GM23338 (cell line): ENCODE measurements at regions not wholly inside any gene's neighbourhood (a gene's known extent, or its start where the extent isn't known, plus 50 kb on each side); places are given as distances from the start of the nearest gene placed in this dataset.

Source experiments
- ATAC-seq: fragments of 200-7000 bp; cut with Tn5 transposase; 3 replicates; pipeline ENCODE4 v1.9.1; 2020
- DNase-seq: peaks from one replicate; pipeline ENCODE4 v3.0.0-alpha.2; 2015; ENCODE audit warnings: low spot score
- H2AFZ ChIP-seq: fragments of 200-600 bp; sonication (generic); 2 replicates; pipeline ENCODE4 v1.8.0; 2016; ENCODE audit warnings: antibody characterized with exemption, mild to moderate bottlenecking, moderate library complexity
- H3F3A ChIP-seq: fragments of 200-600 bp; sonication (generic); replicated peaks from 2 replicates; pipeline ENCODE4 v1.8.0; 2017; ENCODE audit warnings: antibody characterized with exemption, mixed run types, low read depth
- H3K27ac ChIP-seq: fragments of 200-600 bp; sonication (generic); 2 replicates; pipeline ENCODE4 v1.6.1; 2016; ENCODE audit warnings: low read depth
- H3K27me3 ChIP-seq: fragments of 200-600 bp; sonication (generic); 2 replicates; pipeline ENCODE4 v1.8.0; 2016; ENCODE audit warnings: mild to moderate bottlenecking, mixed run types, moderate library complexity; ENCODE audit not compliant: insufficient read depth
- H3K36me3 ChIP-seq: fragments of 200-600 bp; sonication (generic); 2 replicates; pipeline ENCODE4 v1.8.0; 2016; ENCODE audit warnings: mild to moderate bottlenecking; ENCODE audit not compliant: insufficient read depth
- H3K4me1 ChIP-seq: fragments of 200-600 bp; sonication (generic); 2 replicates; pipeline ENCODE4 v1.8.0; 2016; ENCODE audit warnings: mild to moderate bottlenecking, moderate library complexity; ENCODE audit not compliant: insufficient read depth
- H3K4me2 ChIP-seq: fragments of 200-600 bp; sonication (generic); 2 replicates; pipeline ENCODE4 v1.7.1; 2017; ENCODE audit warnings: mixed run types
- H3K4me3 ChIP-seq: fragments of 200-600 bp; sonication (generic); 2 replicates; pipeline ENCODE4 v1.6.1; 2016; ENCODE audit warnings: mixed run types
- H3K79me2 ChIP-seq: fragments of 200-600 bp; sonication (generic); replicated peaks from 2 replicates; pipeline ENCODE4 v1.8.0; 2017; ENCODE audit warnings: mild to moderate bottlenecking; ENCODE audit not compliant: insufficient read depth
- H3K9me2 ChIP-seq: fragments of 200-600 bp; sonication (generic); 2 replicates; pipeline ENCODE4 v1.8.0; 2017; ENCODE audit not compliant: insufficient read depth
- H4K20me1 ChIP-seq: fragments of 200-600 bp; sonication (generic); replicated peaks from 2 replicates; pipeline ENCODE4 v1.8.0; 2017; ENCODE audit warnings: mild to moderate bottlenecking; ENCODE audit not compliant: insufficient read depth
- H3K27ac Mint-ChIP-seq: 2 replicates; pipeline ENCODE4 v1.8.0; 2020; ENCODE audit warnings: inconsistent platforms, mild to moderate bottlenecking, moderate library complexity, mixed read lengths
- H3K27me3 Mint-ChIP-seq: 3 replicates; pipeline ENCODE4 v1.8.0; 2022; ENCODE audit warnings: low read depth, mild to moderate bottlenecking, moderate library complexity, mixed read lengths, inconsistent platforms; ENCODE audit not compliant: insufficient read depth, poor library complexity
- H3K36me3 Mint-ChIP-seq: 3 replicates; pipeline ENCODE4 v1.8.0; 2021; ENCODE audit warnings: low read depth, mild to moderate bottlenecking, inconsistent platforms, moderate library complexity, mixed read lengths
- H3K4me1 Mint-ChIP-seq: 3 replicates; pipeline ENCODE4 v1.8.0; 2020; ENCODE audit warnings: mild to moderate bottlenecking, inconsistent platforms, mixed read lengths
- H3K4me3 Mint-ChIP-seq: 3 replicates; pipeline ENCODE4 v1.8.0; 2021; ENCODE audit warnings: moderate library complexity, mild to moderate bottlenecking, inconsistent platforms, mixed read lengths
- H3K9me3 Mint-ChIP-seq: 3 replicates; pipeline ENCODE4 v1.8.0; 2020; ENCODE audit warnings: moderate library complexity, mild to moderate bottlenecking, inconsistent platforms, mixed read lengths
- CREB1 ChIP-seq: fragments of 250-450 bp; sonication (Bioruptor Pico); IDR thresholded peaks from 2 replicates; pipeline ENCODE4 v1.5.0; 2020; ENCODE audit warnings: low read depth, mild to moderate bottlenecking, moderate library complexity
- CTCF ChIP-seq, 2 experiments: fragments of 200-600 bp in 1 of 2; sonication (generic) in 1 of 2; conservative IDR thresholded peaks; 2 replicates each; pipeline versions ENCODE4 v1.5.1 to v1.6.1; 2016 to 2017; ENCODE audit warnings: antibody characterized with exemption in 2 of 2, low read depth in 2 of 2, mild to moderate bottlenecking in 2 of 2, moderate library complexity in 1 of 2
- ETS1 ChIP-seq: IDR thresholded peaks from 2 replicates; pipeline ENCODE4 v1.6.1; 2016; ENCODE audit warnings: antibody characterized with exemption
- EZH2 ChIP-seq: fragments of 200-600 bp; sonication (generic); IDR thresholded peaks from one replicate; pipeline ENCODE4 v1.8.0; 2017; ENCODE audit warnings: antibody characterized with exemption, mild to moderate bottlenecking, low read depth; ENCODE audit not compliant: unreplicated experiment
- EZH2phosphoT487 ChIP-seq: fragments of 200-600 bp; sonication (generic); IDR thresholded peaks from one replicate; pipeline ENCODE4 v1.8.1; 2018; ENCODE audit warnings: antibody characterized with exemption; ENCODE audit not compliant: unreplicated experiment
- JUNB ChIP-seq: IDR thresholded peaks from one replicate; pipeline ENCODE4 v1.6.1; 2016; ENCODE audit warnings: antibody characterized with exemption; ENCODE audit not compliant: unreplicated experiment
- NANOG ChIP-seq: IDR thresholded peaks from 2 replicates; pipeline ENCODE4 v1.6.1; 2016; ENCODE audit warnings: antibody characterized with exemption, borderline replicate concordance
- POLR2AphosphoS5 ChIP-seq: IDR thresholded peaks from 2 replicates; pipeline ENCODE4 v1.6.1; 2016; ENCODE audit warnings: antibody characterized with exemption, low read depth
- REST ChIP-seq: IDR thresholded peaks from one replicate; pipeline ENCODE4 v1.6.1; 2018; ENCODE audit warnings: antibody characterized with exemption; ENCODE audit not compliant: unreplicated experiment
- STAT1 ChIP-seq: IDR thresholded peaks from one replicate; pipeline ENCODE4 v1.6.1; 2016; ENCODE audit warnings: antibody characterized with exemption; ENCODE audit not compliant: unreplicated experiment
- ZNF114 ChIP-seq: fragments of 250-450 bp; sonication (Bioruptor Pico); IDR thresholded peaks from 2 replicates; pipeline ENCODE4 v1.5.0; 2020; ENCODE audit warnings: mild to moderate bottlenecking, moderate library complexity
- ZNF331 ChIP-seq: fragments of 250-450 bp; sonication (Bioruptor Pico); IDR thresholded peaks from 2 replicates; pipeline ENCODE4 v1.5.0; 2020; ENCODE audit warnings: low read depth, mild to moderate bottlenecking, moderate library complexity
- ZNF462 ChIP-seq: fragments of 250-450 bp; sonication (Bioruptor Pico); IDR thresholded peaks from 2 replicates; pipeline ENCODE4 v1.5.0; 2020; ENCODE audit warnings: mild to moderate bottlenecking, moderate library complexity

- no peak overlapping the region for H3K27ac ChIP-seq
- H3K9me2 ChIP-seq = peaks cover 4% of the 10 kb centered on the region; the same call in 1 of the 2 replicates
- H3K79me2 ChIP-seq = no peaks in the 10 kb centered on the region
- no peak overlapping the region for H3K27ac Mint-ChIP-seq
- H2AFZ ChIP-seq = no peak overlapping the region
- no peak overlapping the region for H3K4me3 Mint-ChIP-seq
- H3K4me3 ChIP-seq = no peak overlapping the region
- DNase-seq = no peak
- no peaks in the 10 kb centered on the region for H3K36me3 Mint-ChIP-seq
- H3K4me1 ChIP-seq = no peaks in the 10 kb centered on the region
- no peaks in the 10 kb centered on the region for H3K36me3 ChIP-seq
- H3K27me3 ChIP-seq = no peaks in the 10 kb centered on the region
- no peaks in the 10 kb centered on the region for H4K20me1 ChIP-seq
- no peak for ATAC-seq
- H3K4me2 ChIP-seq = no peak overlapping the region
- TF ChIP-seq ZNF114 (CRISPR knock-in tag) = no peak
- TF ChIP-seq JUNB = no peak
- no peak for TF ChIP-seq CREB1 (CRISPR knock-in tag)
- TF ChIP-seq EZH2 = no peak
- TF ChIP-seq CTCF (conservative IDR thresholded peaks at IDR 0.05; ENCODE audit: low read depth in 2 of 2) = no peak
- TF ChIP-seq ZNF462 (CRISPR knock-in tag) = no peak
- no peak for TF ChIP-seq ETS1
- TF ChIP-seq EZH2phosphoT487 = no peak
- no peak for TF ChIP-seq ZNF331 (CRISPR knock-in tag)
- no peak for TF ChIP-seq REST
- TF ChIP-seq POLR2AphosphoS5 = no peak
- no peak for TF ChIP-seq NANOG
- TF ChIP-seq STAT1 = no peak
- no peaks in the 10 kb centered on the region for H3K9me3 Mint-ChIP-seq
- H3K27me3 Mint-ChIP-seq = no peaks in the 10 kb centered on the region
- peaks cover 19% of the 10 kb centered on the region for H3K4me1 Mint-ChIP-seq
- no peaks in the 10 kb centered on the region for H3F3A ChIP-seq
Observed at GRCh38 chr4:54359919-54360650, 131.0 kb downstream of the PDGFRA start.
